ENCODE measurements at regions not wholly inside any gene's neighbourhood (a gene's known extent, or its start where the extent isn't known, plus 50 kb on each side); places are given as distances from the start of the nearest gene placed in this dataset.
"Not testable (repeated sequence)": the region's sequence is repeated elsewhere in the genome, so short reads cannot be mapped to it uniquely, and the experiment has no call there.

- DNase-seq (ENCODE audit: insufficient read length), result no peak
- FAIRE-seq, result no peak
- TF ChIP-seq POLR2A (IDR thresholded peaks at IDR 0.05; ENCODE audit: low read depth, low read length) (no peak), POLR2AphosphoS5 (IDR thresholded peaks at IDR 0.05; ENCODE audit: low read depth, low read length) (no peak), TAF1 (IDR thresholded peaks at IDR 0.05; ENCODE audit: borderline replicate concordance, low read depth, low read length) (no peak)
These were observed 150.6 kb upstream of the HSF2 start for GRCh38 chr6:122248844-122249243.

DNA sequence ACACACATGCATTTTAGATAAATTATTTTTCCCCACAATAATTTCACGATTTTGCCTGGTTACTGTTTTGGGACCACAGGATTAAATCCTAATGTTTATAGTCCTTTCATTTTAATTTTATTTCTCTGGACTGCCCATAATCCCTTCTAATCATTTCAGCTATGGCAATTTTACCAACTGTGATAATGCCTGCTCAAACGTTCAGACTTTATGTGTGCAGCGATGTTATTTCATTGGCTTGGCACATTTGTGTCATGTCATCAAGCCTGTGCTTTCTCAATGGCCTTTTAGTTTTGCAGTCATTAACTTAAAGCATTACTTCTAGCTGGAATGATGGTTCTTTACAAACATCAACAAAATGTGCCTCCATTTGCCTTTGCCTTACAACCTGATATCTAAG lies 140.6 kb upstream of the HSF2 start:
- FAIRE-seq (no peak), DNase-seq (ENCODE audit: insufficient read length) (no peak)
- TF ChIP-seq POLR2AphosphoS5 (IDR thresholded peaks at IDR 0.05; ENCODE audit: low read depth, low read length), result no peak
- TF ChIP-seq POLR2A (IDR thresholded peaks at IDR 0.05; ENCODE audit: low read depth, low read length), result no peak
- TF ChIP-seq TAF1 (IDR thresholded peaks at IDR 0.05; ENCODE audit: borderline replicate concordance, low read depth, low read length), result no peak

- DNase-seq (ENCODE audit: insufficient read length), result no peak
- no peak for TF ChIP-seq POLR2A (IDR thresholded peaks at IDR 0.05; ENCODE audit: low read depth, low read length)
- no peak for FAIRE-seq
These were observed 134.9 kb upstream of the HSF2 start for GRCh38 chr6:122264557-122264956.

DNA sequence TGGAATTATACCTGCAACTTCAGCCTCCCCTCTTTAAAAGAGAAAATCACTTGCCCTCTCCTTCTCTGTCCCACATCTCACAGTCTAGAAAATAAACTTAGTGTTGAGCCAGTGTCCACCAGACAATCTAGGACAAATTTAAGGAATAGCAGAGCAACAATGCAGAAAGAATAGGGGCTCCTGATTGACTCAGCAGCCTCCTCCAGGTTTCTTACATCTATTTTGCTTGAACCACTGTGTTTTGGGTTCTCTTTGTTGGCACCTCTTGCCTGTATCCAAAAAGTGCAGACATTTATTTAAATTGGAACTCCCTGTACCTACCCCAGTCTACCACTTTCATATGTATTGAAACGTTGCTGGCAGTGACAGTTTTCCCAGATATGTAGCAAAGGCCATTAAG lies 133.7 kb upstream of the HSF2 start:
- TF ChIP-seq POLR2AphosphoS5 (IDR thresholded peaks at IDR 0.05; ENCODE audit: low read depth, low read length), result no peak
- no peak for TF ChIP-seq POLR2A (IDR thresholded peaks at IDR 0.05; ENCODE audit: low read depth, low read length)
- TF ChIP-seq TAF1 (IDR thresholded peaks at IDR 0.05; ENCODE audit: borderline replicate concordance, low read depth, low read length), result no peak
- DNase-seq (ENCODE audit: insufficient read length), result no peak
- FAIRE-seq, result no peak

DNA sequence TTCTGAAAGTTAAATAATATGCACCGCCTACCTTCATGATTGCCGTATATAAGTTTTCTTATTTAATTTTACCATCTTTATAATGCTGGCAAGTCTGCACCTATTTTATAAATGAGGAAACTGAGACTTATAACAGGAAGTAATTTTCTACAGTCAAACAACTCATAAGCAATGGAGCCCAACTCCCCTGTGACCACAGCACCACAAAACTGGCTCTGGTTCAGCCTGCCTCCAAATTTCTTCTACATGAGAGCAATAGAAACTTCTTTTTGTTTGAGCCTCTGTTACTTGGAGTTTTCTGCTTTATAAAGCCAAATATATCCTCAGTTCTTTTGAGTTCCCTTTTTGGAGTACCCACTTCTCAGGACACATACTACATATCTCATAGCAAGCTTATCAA lies 131.1 kb upstream of the HSF2 start:
- FAIRE-seq (no peak), DNase-seq (ENCODE audit: insufficient read length) (no peak)
- TF ChIP-seq TAF1 (IDR thresholded peaks at IDR 0.05; ENCODE audit: borderline replicate concordance, low read depth, low read length) (no peak), POLR2A (IDR thresholded peaks at IDR 0.05; ENCODE audit: low read depth, low read length) (no peak), POLR2AphosphoS5 (IDR thresholded peaks at IDR 0.05; ENCODE audit: low read depth, low read length) (no peak)

GRCh38 chr6:122276637-122277036 lies 122.8 kb upstream of the HSF2 start:
- FAIRE-seq (no peak), DNase-seq (ENCODE audit: insufficient read length) (no peak)
- TF ChIP-seq POLR2A (IDR thresholded peaks at IDR 0.05; ENCODE audit: low read depth, low read length), result no peak
- TF ChIP-seq POLR2AphosphoS5 (IDR thresholded peaks at IDR 0.05; ENCODE audit: low read depth, low read length), result no peak
- TF ChIP-seq TAF1 (IDR thresholded peaks at IDR 0.05; ENCODE audit: borderline replicate concordance, low read depth, low read length), result no peak

DNA sequence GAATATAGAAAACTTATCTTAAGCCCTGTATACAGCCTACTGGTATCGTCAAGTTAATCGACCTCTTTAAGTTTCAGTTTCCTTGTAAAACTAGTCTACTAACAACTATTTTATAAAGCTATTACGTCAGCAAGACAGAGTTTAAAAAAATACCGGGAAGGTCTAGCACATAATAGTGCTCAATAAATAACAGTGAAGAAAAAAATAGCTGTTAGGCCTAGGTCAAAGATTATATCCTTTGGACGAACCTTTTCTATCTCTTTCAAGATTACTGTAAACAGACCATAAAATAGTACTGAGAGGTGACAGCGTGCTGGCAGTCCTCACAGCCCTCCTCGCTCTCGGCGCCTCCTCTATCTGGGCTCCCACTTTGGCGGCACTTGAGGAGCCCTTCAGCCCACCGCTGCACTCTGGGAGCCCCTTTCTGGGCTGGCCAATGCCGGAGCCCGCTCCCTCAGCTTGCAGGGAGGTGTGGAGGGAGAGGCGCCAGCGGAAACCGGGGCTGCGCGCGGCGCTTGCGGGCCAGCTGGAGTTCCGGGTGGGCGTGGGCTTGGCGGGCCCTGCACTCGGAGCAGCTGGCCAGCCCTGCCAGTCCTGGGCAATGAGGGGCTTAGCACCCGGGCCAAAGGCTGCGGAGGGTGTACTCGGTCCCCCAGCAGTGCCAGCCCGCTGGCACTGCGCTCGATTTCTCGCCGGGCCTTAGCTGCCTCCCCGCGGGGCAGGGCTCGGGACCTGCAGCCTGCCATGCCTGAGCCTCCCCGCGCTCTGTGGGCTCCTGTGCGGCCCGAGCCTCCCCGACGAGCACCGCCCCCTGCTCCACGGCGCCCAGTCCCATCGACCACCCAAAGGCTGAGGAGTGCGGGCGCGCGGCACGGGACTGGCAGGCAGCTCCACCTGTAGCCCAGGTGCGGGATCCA lies 119.1 kb upstream of the HSF2 start:
- not testable (repeated sequence) for DNase-seq (ENCODE audit: insufficient read length); FAIRE-seq

DNA sequence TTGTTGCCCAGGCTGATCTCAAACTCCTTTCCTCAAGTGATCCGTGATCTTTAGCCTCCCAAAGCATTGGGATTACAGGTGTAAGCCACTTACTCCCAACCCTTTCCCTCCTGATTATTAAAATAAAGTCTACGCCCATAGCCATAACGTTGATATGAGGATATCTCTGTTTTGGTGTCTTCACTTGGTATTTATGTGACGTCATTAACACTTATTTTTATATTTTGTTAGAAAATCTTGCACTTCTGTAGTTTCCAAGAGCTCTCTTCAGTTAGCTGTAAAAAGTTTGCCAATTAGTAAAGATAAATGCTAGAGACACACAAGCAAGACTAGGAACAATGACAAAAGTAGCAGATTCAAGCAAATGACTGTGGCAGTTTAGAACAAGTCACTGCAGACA lies 115.6 kb upstream of the HSF2 start:
- FAIRE-seq, result no peak
- TF ChIP-seq POLR2A (IDR thresholded peaks at IDR 0.05; ENCODE audit: low read depth, low read length), result no peak
- no peak for TF ChIP-seq POLR2AphosphoS5 (IDR thresholded peaks at IDR 0.05; ENCODE audit: low read depth, low read length)
- TF ChIP-seq TAF1 (IDR thresholded peaks at IDR 0.05; ENCODE audit: borderline replicate concordance, low read depth, low read length), result no peak
- no peak for DNase-seq (ENCODE audit: insufficient read length)

DNA sequence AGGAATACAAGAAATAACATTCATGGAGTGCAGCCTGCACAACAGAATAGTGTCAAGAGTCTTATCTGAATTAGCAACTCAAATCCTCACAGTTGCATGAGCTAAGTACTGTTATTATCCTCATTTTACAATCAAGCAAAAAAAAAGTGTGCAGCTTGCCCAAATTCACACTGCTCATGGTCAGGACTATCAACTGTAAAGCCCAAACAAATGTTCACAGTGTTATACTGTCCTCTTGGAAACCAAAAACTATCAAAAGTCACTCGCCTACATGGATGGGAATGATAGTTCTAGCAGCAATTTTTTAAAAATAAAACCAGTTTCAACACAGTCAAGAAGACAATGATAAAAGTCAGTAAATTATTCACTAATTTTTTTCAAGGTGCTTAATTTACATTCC lies 114.6 kb upstream of the HSF2 start:
- FAIRE-seq (no peak), DNase-seq (ENCODE audit: insufficient read length) (no peak)
- TF ChIP-seq POLR2AphosphoS5 (IDR thresholded peaks at IDR 0.05; ENCODE audit: low read depth, low read length), result no peak
- TF ChIP-seq TAF1 (IDR thresholded peaks at IDR 0.05; ENCODE audit: borderline replicate concordance, low read depth, low read length), result no peak
- TF ChIP-seq POLR2A (IDR thresholded peaks at IDR 0.05; ENCODE audit: low read depth, low read length), result no peak

GRCh38 chr6:122285292-122285913 lies 114.0 kb upstream of the HSF2 start:
- TF ChIP-seq POLR2AphosphoS5 (IDR thresholded peaks at IDR 0.05; ENCODE audit: low read depth, low read length) (no peak), TAF1 (IDR thresholded peaks at IDR 0.05; ENCODE audit: borderline replicate concordance, low read depth, low read length) (no peak), POLR2A (IDR thresholded peaks at IDR 0.05; ENCODE audit: low read depth, low read length) (no peak)
- DNase-seq (ENCODE audit: insufficient read length) (no peak), FAIRE-seq (no peak)

DNA sequence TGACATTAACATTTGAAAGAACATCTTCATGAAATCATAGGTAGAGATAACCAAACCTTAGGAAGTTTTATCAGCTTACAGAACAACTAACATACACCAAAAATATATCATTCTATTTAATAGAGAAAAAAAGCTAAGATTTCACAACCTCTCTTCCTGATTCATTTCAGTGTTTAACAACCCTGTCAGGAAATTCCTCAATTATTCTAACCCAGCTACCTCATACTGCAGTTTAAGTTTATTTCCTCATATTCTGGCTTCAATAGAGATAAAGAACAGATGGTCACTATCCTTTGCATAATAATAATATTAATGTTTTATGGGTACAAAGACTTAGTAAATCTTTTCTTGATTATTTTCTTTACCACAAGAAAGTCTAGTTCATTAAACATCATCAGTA lies 112.9 kb upstream of the HSF2 start:
- TF ChIP-seq TAF1 (IDR thresholded peaks at IDR 0.05; ENCODE audit: borderline replicate concordance, low read depth, low read length), result no peak
- no peak for TF ChIP-seq POLR2AphosphoS5 (IDR thresholded peaks at IDR 0.05; ENCODE audit: low read depth, low read length)
- no peak for TF ChIP-seq POLR2A (IDR thresholded peaks at IDR 0.05; ENCODE audit: low read depth, low read length)
- FAIRE-seq (no peak), DNase-seq (ENCODE audit: insufficient read length) (no peak)

DNA sequence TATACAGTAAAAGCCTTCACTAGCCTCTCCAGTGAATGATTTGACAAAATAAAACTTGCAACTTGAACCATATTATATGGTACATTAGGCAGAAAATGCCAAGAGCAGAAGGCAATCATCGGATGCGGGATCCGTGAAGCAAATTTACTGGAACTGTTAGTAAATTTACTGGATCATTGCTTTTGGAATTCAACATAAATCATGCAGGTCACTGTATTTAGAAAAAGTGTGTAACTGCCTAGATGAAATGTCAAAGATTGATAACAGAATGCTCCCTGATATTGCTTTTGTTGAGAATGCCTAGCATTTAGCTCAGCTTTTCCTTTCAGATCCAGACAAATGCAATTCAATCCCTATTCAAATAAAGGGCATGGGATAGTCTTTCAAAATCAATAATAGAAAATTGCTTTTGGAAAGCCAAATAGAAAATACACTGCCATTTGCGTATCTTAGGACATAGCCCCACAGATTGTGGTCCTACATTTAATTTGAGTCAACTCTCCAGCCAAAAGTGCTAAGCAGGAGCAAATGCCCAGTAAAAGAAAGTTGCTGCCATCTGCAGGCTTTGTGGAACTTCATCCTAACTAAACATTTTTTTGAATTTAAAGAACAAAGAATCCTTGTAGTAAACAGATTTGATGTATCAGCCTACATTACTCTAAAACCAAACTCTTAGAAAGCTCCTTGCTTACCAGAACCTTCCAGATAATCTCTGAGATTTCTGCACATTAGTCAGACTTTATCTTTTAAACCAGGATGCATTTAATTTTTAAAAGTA lies 109.5 kb upstream of the HSF2 start:
- no peak for DNase-seq (ENCODE audit: insufficient read length)
- no peak for FAIRE-seq
- TF ChIP-seq POLR2AphosphoS5 (IDR thresholded peaks at IDR 0.05; ENCODE audit: low read depth, low read length) (no peak), POLR2A (IDR thresholded peaks at IDR 0.05; ENCODE audit: low read depth, low read length) (no peak), TAF1 (IDR thresholded peaks at IDR 0.05; ENCODE audit: borderline replicate concordance, low read depth, low read length) (no peak)
